ENCODE measurements at regions not wholly inside any gene's neighbourhood (a gene's known extent, or its start where the extent isn't known, plus 50 kb on each side); places are given as distances from the start of the nearest gene placed in this dataset.
A peak's percentile ranks its signal among the peaks of the same experiment; 100 is the strongest.

DNA sequence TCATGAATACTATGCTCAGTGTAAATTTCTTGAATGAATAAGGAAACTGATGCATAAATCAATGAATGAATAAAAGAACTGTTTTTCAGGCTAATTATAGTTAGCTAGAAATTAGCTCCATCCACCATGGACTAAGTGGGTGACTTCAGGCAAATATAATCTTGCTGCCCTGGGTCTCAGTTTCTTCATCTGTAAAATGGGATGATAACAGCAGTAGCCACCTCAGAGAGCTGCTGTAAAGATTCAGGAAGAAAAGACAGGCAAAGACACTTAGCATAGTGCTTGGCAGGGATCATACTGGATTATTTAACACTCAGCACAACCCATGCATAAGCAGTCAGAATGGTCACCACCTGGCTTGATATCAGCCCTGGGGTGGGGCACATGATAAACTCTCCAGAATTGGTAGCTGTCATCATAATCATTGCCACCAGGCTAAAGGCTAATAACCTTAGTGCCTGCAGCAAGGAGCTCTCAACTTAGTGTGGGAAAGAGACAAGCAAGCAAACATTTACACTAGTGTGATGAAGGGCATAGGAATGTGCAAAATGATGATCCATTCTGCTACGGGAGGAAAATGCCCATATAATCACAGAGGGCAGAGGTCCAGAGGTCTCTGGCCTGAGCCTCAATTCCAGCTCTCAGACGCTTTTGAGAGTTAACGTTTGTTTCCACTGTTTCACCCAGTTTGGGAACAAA, 234.7 kb upstream of the TBX3 start:
- DNase-seq, result no peak
- in situ Hi-C loops (cut with MboI; ENCODE audit: low pct_unique_long_range_greater_than_20kb, low sequenced_read_pairs), result no loop called here

DNA sequence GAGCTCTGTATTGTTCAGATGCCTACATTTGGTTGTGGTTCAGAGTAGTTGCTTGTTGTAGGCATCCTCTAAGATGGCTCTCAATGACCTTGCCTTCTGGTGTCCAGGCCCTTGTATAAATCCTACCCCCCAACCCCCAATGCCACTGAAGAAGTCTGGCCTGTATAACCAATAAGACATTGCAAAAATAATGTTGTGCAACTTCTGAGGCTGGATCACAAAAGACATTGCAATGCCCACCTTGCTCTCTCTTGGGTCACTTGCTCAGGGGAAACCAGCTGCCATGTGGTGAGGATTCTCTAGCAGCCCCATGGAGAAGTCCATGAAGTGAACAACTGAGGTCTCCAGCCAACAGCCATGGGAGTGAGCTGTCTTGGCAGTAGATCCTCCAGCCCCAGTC, 234.0 kb upstream of the TBX3 start:
- in situ Hi-C loops (cut with MboI; ENCODE audit: low pct_unique_long_range_greater_than_20kb, low sequenced_read_pairs), result no loop called here

DNA sequence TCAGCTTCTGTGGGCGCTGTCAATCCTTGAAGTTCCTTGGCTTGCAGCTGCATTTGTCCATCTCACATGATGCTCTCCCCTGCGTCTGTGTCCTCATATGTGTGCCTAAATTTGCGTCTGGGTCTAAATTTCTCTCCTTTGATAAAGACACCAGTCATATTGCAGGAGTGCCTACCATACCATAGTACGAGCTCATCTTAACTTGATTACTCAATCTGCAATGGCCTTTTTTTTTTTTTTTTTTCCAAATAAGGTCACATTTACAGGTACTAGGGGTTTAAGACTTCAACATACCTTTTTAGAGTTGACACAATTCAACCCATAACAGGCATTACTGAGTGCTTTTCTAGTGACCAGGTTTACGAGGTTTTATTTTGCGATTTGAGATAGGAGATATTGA, 233.3 kb upstream of the TBX3 start:
- in situ Hi-C loops (cut with MboI; ENCODE audit: low pct_unique_long_range_greater_than_20kb, low sequenced_read_pairs), result no loop called here

More for the DNA sequence above, 234.0 kb upstream of the TBX3 start:
- DNase-seq, result no peak

DNA sequence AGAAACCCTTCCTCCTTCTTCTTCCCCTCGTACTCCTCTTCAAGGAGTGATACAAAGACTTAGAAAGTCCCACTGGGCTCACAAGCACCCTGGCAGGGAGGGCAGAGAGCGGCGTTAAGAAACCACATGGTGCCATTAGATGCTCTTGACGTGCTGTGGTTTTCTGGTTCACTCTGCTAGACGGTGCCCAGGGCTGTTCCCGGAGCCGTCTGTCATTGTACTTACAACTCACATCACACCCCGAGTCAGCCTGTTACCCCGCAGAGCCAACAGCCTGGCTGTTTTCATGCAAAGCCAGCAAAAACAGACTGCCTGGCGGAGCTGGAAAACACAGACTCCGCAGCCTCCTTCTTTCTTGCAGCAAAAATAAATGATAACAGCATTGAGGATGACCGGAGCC, 232.6 kb upstream of the TBX3 start:
- no peak for DNase-seq
- in situ Hi-C loops (cut with MboI; ENCODE audit: low pct_unique_long_range_greater_than_20kb, low sequenced_read_pairs), result no loop called here

More for the DNA sequence above, 233.3 kb upstream of the TBX3 start:
- no peak for DNase-seq

DNA sequence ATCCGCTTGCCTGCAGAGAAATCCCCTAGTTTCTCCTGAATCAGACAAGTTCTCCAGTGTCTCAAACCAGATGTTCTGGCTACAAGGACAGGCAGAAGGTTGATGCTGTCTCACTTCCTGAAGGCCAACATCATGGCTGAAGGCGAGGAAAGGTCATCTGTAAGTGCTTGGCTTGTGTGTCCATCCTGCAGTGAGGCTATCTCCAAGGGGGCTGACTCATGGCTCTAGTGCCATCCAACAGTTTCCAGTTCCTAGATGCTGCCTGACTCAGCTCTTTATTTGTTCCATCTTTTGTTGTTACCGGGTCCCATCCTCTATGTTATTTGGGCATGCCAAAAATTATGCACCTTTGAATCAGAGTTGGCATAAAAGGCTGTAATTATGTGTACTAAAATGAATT, 232.1 kb upstream of the TBX3 start:
- no peak for DNase-seq
- in situ Hi-C loops (cut with MboI; ENCODE audit: low pct_unique_long_range_greater_than_20kb, low sequenced_read_pairs), result no loop called here

DNA sequence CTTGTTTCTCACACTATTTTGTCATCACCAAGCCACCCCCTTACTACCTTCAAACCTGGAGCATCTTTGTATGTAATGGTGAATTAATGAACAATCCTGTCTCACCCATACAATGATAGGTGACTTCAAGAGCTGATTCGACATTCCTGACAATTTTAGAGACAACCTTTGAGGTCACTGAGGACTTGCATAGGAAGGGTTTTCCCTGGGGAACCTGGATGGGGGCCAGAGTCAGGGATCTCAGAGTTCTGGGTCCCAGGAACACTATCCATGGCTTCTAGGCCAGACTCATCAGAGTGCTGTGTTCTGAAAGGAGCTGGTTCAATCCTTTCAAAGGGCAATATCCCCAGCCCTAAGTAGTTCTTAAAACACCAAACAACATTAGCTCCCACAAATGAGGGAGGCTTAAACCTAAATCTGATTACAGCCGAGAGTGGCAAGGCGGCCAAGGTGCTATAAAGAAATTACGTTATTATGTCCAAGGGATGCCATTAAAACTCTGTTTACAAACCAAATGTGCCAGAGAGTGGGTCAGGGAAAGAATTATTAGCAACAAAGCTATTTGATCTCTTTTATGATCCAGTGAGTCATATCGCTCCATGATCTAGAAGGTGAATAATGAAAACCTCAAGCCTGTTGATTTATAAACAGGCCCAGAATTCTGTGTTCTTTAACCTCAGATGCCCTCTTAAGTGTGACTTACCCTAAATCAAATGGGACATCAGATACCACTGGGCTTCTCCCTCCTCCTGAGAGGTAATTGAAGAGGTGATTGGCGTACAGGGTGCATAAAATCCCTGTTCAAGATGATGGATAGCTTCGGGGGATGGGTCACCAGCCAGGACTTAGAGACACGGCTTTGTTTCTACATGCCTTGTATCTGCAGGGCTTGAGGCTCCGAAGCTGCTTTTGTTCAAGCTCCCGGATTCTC, 230.2 kb upstream of the TBX3 start:
- in situ Hi-C loops (cut with MboI; ENCODE audit: low pct_unique_long_range_greater_than_20kb, low sequenced_read_pairs), result no loop called here
- DNase-seq, result no peak

DNA sequence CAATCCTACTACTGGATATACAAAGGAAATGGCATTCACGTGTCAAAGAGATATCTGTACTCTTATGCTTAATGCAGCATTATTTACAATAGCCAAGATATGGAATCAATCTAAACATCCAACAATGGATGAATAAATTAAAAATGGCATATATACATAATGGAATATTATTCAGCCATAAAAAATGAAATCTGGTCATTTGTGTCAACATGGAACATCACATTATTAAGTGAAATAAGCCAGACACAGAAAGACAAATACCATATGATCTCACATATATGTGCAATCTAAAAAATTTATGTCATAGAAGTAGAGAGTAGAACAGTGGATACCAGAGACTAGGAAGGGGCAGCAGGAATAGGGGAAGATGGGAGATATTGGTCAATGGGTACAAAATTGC, 228.8 kb upstream of the TBX3 start:
- in situ Hi-C loops (cut with MboI; ENCODE audit: low pct_unique_long_range_greater_than_20kb, low sequenced_read_pairs), result no loop called here
- DNase-seq, result no peak

DNA sequence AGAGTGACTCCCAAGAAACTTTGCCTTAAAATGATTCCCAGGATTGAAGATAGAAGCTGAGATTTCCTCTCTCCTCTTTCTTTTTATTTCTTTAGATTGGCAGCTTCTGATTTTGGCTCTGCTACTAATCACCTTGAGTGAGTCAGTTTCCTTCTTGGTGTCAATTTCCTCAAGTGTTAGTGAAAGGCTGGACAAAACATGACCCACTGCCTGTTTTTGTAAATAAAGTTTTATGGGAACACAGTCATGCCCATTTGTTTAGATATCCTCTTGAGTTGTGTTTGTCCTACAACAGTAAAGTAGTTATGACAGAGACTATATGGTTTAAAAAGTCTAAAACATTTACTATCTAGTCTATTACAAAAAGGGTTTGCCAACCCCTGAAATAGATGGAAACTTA, 227.2 kb upstream of the TBX3 start:
- in situ Hi-C loops (cut with MboI; ENCODE audit: low pct_unique_long_range_greater_than_20kb, low sequenced_read_pairs), result no loop called here
- DNase-seq, result no peak

DNA sequence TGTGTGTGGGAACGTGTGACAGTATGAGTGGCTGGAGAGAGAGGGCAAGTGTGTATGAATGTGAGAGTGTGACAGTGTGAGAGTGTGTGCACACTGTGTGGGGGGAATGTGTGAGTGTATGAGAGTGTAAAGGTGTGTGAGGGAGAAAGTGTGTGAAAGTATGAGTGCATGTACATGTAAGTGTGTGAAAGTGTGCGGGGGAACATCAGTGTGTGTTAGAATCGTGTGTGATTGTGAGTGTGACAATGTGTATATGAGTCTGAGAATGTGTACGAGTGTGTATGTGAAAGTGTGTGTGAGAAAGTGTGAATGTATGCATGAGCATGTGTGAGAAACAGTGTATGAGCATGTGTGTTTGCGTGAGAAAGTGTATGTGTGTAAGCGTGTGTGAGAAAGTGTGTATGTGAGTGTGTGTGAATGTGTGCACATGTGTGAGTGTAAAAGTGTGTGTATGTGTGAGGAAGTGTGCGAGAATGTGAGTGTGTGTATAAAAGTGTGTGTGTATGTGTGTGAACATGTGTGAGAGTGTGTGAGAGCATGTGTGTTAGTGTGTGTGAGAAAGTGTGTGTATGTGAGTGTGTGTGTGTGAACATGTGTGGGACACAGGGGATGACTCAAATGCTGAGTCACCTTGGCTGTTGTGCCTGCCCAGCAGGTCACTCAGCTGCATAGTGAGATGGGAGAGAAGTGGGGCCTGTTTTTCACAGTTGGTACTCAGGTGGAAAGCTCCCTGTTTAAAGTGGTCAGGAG, 220.5 kb upstream of the TBX3 start:
- in situ Hi-C loops (cut with MboI; ENCODE audit: low pct_unique_long_range_greater_than_20kb, low sequenced_read_pairs), result no loop called here
- no peak for DNase-seq

DNA sequence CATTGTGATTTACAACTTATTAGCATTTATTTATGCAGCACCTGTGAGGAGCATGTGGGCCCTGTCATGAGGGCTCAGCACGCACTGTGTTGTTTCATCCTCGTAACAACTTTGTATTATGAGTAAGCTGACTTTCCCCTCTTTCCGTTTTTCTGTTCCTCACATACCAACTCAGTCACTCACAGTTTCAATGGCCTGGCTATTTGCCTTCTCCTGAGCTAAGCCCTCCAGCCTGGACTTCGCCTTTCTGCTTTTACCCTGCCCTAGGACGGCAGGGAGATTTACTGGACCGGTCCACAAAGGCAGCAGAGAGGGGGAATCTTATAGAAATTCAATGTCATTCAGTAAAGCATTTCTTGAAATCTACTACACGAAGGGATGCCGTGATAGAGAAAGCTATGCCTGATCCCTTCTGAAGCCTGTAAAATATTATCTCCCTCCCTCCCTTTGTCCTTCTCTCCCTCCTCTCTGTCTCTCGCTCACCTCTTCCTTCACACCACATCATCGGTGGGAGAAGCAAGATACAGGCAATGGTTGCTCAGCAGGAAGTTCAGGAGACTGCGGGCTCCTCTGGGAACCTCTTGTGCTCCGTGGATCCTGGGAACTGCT, 219.2 kb upstream of the TBX3 start:
- no peak for DNase-seq
- in situ Hi-C loops (cut with MboI; ENCODE audit: low pct_unique_long_range_greater_than_20kb, low sequenced_read_pairs), result no loop called here

DNA sequence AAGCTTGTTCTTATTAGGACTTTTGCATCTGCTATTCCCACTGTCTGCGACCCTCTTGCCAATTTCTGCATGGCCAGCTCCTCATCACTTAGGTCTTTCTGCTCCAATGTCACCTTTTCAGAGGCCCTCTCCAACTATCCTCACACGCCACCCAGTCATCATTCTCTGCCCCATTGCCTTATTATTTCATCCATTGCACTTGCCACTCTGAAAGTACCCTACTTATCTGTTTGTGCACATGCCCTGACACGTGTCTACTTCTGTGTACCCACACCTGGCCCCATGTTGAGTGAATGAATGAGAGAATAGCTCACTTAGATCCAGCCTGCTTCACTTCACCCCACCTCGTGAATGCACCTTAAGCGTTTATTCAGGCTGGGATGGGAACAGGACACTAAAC, 218.7 kb upstream of the TBX3 start:
- no peak for DNase-seq
- in situ Hi-C loops (cut with MboI; ENCODE audit: low pct_unique_long_range_greater_than_20kb, low sequenced_read_pairs), result no loop called here

DNA sequence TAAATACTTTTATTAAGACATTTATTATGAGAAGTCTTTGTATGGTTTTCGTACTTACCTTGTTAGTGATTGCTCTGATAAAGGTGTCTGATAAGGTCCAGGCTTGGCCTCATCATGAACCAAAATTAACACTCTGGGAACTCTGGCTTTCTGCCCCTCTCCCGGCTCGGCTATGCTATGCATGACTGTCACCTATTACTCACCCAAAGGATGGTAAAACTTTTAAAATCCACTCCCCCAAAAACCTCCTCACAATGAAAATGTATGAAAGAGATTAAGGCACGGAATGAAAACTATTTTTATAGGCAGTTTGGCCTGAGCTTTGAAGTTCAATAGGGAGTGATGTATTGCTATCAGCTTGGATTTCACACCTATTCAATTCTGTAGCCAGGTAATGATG, 217.3 kb upstream of the TBX3 start:
- in situ Hi-C loops (cut with MboI; ENCODE audit: low pct_unique_long_range_greater_than_20kb, low sequenced_read_pairs), result no loop called here

DNA sequence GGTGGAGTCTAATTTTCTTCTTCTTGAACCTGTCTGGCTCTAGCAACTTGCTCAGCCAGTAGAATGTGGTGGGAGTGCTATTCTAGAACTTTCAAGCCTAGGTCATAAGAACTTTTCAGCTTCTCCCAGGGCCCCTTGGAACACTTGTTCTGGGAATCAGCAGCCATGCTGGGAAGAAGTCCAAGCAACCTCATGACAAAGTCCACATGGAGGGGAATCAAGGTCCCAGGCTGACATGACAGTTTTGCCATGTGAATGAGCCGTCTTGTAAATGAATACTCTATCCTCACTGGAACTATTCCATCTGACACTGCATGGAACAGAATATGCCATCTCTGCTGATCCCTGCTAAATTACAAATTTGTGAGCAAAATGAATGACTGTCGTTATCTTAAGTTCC, 214.2 kb upstream of the TBX3 start:
- in situ Hi-C loops (cut with MboI; ENCODE audit: low pct_unique_long_range_greater_than_20kb, low sequenced_read_pairs), result no loop called here
- DNase-seq, result no peak

More for the DNA sequence above, 217.3 kb upstream of the TBX3 start:
- DNase-seq, result no peak

DNA sequence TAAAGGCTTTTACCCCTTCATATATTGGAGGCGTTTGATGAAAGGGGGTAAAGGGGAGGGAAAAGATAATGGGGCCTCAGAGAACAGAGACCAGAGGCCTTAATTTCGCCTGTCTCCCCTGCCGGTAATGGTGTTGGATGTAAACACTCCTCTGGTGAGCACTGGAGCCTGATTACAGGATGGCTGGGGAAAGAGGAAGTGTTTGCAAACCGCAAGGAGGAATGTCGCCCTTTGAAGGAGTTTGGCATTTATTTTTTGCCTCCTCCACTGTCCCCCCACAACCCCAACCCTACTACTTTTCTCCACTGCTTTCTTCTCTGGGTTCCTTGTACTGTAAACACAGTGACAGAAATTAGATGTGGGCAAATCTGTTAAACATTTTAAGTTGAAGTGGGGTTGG, 211.9 kb upstream of the TBX3 start:
- peak; percentile 54 for DNase-seq
- in situ Hi-C loops (cut with MboI; ENCODE audit: low pct_unique_long_range_greater_than_20kb, low sequenced_read_pairs), result no loop called here

DNA sequence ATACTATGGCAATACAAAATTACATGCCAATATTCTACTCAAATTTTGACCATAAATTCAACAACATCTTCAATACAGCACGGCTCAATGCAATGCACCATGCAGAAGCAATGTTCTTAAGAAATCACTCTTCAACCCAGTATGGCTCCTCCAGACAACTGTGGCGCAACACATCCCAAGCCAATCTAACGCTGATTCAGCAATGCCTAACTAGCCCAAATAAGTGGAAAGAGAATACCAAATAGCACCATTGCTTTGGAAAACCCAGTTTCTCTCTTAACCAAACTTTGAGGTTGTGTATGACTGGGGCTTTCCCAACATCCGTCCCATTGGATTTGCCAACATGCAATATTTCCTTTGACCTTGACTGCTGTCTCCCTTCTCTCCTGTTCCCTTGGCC, 211.1 kb upstream of the TBX3 start:
- no peak for DNase-seq
- in situ Hi-C loops (cut with MboI; ENCODE audit: low pct_unique_long_range_greater_than_20kb, low sequenced_read_pairs), result no loop called here

DNA sequence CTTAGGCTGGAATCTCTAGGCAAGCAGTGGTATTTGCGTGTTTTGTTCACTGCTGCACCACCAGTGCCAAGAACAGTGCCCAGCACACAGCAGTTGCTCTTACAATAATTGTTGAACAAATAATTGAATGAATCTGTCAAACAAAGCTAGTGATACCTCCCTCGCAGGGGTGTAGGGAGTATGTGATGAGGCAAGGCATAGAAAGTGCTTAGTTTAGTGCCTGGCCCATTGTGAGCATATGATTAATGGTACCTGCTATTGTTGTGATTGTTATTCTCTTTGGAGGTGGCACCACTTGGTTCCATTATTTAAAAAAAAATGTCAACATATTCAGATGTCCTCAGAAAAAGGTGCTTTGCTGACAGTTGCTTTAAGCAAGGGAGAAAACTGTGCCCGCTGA, 210.1 kb upstream of the TBX3 start:
- no peak for DNase-seq
- in situ Hi-C loops (cut with MboI; ENCODE audit: low pct_unique_long_range_greater_than_20kb, low sequenced_read_pairs), result no loop called here

DNA sequence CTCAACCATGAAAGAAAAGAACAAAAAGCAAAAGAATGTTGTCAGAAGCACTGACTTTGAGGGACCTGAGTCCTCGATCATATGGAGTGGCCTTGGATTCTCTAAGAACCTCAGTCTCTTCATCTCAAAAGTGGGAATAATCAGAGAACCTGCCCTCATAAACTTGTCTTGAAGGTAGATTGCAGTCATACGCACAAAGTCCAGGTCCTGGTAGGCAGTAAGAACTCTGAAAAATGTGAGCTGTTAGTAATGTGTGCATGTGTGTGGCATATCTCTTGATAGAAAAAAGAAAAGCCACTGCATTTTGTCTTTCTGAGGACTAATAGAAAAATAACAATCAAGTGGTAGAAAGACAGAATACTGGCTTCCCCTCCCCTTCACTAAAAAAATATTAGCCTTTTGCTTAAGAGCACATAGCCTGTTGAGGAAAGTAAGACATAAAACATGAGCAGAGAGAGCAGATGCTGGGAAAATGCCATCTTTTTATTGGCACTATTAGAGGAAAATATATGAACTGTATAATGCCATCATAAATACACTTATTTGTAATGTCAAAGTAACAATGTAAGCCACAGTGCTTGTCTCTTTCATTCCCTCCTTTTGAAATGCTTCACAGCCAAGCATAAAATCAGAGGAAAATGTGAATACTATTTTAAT, 205.1 kb upstream of the TBX3 start:
- no peak for DNase-seq
- in situ Hi-C loops (cut with MboI; ENCODE audit: low pct_unique_long_range_greater_than_20kb, low sequenced_read_pairs), result no loop called here

DNA sequence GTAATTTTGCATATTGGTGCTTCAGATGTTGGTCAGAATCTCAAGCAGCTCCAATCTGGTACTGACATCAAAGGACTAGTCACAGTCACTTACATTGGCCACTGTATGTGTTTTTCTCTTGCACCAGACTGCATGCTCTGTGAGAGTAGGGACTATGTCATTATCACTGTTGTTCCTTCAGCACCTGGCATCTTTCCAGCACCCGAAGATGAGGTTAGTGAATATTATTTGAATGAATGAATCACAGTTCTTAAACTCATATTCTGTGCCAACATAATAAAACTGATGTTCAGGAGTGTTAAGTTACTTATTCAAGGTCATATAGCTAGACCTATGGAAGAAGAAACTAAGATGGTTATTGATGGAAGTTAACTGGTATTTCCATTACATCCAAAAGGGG, 204.5 kb upstream of the TBX3 start:
- DNase-seq, result no peak
- in situ Hi-C loops (cut with MboI; ENCODE audit: low pct_unique_long_range_greater_than_20kb, low sequenced_read_pairs), result no loop called here

DNA sequence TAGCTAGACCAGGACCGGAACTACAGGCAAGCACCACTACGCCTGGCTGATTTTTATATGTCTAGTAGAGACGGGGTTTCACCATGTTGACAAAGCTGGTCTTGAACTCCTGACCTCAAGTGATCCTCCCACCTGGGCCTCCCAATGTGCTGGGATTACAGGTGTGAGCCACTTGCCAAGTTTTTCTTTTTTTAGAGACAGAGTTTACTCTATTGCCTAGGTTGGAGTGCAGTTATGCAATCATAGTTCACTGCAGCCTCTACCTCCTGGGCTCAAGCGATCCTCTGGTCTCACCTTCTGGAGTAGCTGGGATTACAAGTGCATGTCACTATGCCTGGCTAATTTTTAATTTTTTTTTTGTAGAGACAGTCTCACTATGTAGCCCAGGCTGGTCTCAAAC, 201.5 kb upstream of the TBX3 start:
- no peak for DNase-seq
- in situ Hi-C loops (cut with MboI; ENCODE audit: low pct_unique_long_range_greater_than_20kb, low sequenced_read_pairs), result no loop called here
